Keratinocyte (primary cell): ENCODE measurements at regions not wholly inside any gene's neighbourhood (a gene's known extent, or its start where the extent isn't known, plus 50 kb on each side); places are given as distances from the start of the nearest gene placed in this dataset.

Source experiments
- DNase-seq: peaks from one replicate; pipeline ENCODE4 v3.0.0-alpha.2; 2011; ENCODE audit warnings: low read depth, missing footprints, low spot score
- FAIRE-seq: peaks from 2 replicates; lab custom pipeline; 2011; peaks lifted over from hg19 to GRCh38; lab: Jason Lieb, UNC
- H2AFZ ChIP-seq: 2 replicates; pipeline ENCODE4 v1.6.0; 2012; ENCODE audit warnings: low read length, control low read depth, inconsistent platforms; ENCODE audit not compliant: control insufficient read depth
- H3K27ac ChIP-seq: 2 replicates; pipeline ENCODE4 v1.5.1; 2011; ENCODE audit warnings: low read length; ENCODE audit not compliant: control insufficient read depth, insufficient read depth
- H3K27me3 ChIP-seq: 3 replicates; pipeline ENCODE4 v1.6.0; 2011; ENCODE audit warnings: low read length; ENCODE audit not compliant: control insufficient read depth, insufficient read depth; ENCODE audit errors: extremely low read depth
- H3K36me3 ChIP-seq, 2 experiments: 2 replicates in 1 of 2; 3 replicates in 1 of 2; pipeline ENCODE4 v1.5.1; 2011; ENCODE audit warnings: low read length in 2 of 2, mild to moderate bottlenecking in 1 of 2; ENCODE audit not compliant: control insufficient read depth in 2 of 2, insufficient read depth in 2 of 2; ENCODE audit errors: extremely low read depth in 1 of 2
- H3K4me1 ChIP-seq: 3 replicates; pipeline ENCODE4 v1.5.1; 2011; ENCODE audit warnings: low read length; ENCODE audit not compliant: control insufficient read depth, insufficient read depth; ENCODE audit errors: extremely low read depth
- H3K4me2 ChIP-seq: 3 replicates; pipeline ENCODE4 v1.6.0; 2011; ENCODE audit warnings: low read depth, low read length; ENCODE audit not compliant: control insufficient read depth, insufficient read depth; ENCODE audit errors: extremely low read depth
- H3K4me3 ChIP-seq, 3 experiments: fragments of 200-600 bp in 1 of 3; sonication (generic) in 1 of 3; 2 replicates in 2 of 3; 3 replicates in 1 of 3; pipeline ENCODE4 v1.5.1; 2011 to 2016; ENCODE audit warnings: low read length in 3 of 3, mild to moderate bottlenecking in 3 of 3, control low read depth in 2 of 3, inconsistent platforms in 1 of 3, low read depth in 1 of 3, mixed read lengths in 1 of 3, mixed run types in 1 of 3, moderate library complexity in 1 of 3; ENCODE audit not compliant: control insufficient read depth in 2 of 3, insufficient read depth in 2 of 3; ENCODE audit errors: extremely low read depth in 1 of 3
- H3K79me2 ChIP-seq: 2 replicates; pipeline ENCODE4 v1.6.0; 2012; ENCODE audit warnings: low read length; ENCODE audit not compliant: control insufficient read depth, insufficient read depth
- H3K9ac ChIP-seq: 3 replicates; pipeline ENCODE4 v1.6.0; 2011; ENCODE audit warnings: low read length; ENCODE audit not compliant: control insufficient read depth, insufficient read depth; ENCODE audit errors: extremely low read depth
- H3K9me1 ChIP-seq: 3 replicates; pipeline ENCODE4 v1.6.0; 2011; ENCODE audit warnings: low read length; ENCODE audit not compliant: control insufficient read depth, insufficient read depth; ENCODE audit errors: extremely low read depth
- H3K9me3 ChIP-seq: 2 replicates; pipeline ENCODE4 v1.5.1; 2012; ENCODE audit warnings: low read depth, low read length; ENCODE audit not compliant: control insufficient read depth
- H4K20me1 ChIP-seq: 3 replicates; pipeline ENCODE4 v1.6.0; 2011; ENCODE audit warnings: low read length; ENCODE audit not compliant: control insufficient read depth, insufficient read depth; ENCODE audit errors: extremely low read depth
- EZH2 ChIP-seq: IDR thresholded peaks from one replicate; pipeline ENCODE4 v1.6.1; 2012; ENCODE audit warnings: inconsistent platforms, mild to moderate bottlenecking, low read length, moderate library complexity
- dilution Hi-C: fragments of 300-500 bp; cut with MboI; formaldehyde crosslinking; loops from one replicate; pipeline ENCODE4 v1.7.0; 2020; ENCODE audit warnings: low sequenced_read_pairs; ENCODE audit not compliant: extremely low pct_ligation_motif_present
- TF ChIP-seq, protein P1 (sequence below), 3 experiments: IDR thresholded peaks in 1 of 3; conservative IDR thresholded peaks in 1 of 3; optimal IDR thresholded peaks in 1 of 3; 2 replicates in 2 of 3; 3 replicates in 1 of 3; pipeline versions ENCODE3 to v1.5.1; 2011; ENCODE audit warnings: low read length in 3 of 3, mild to moderate bottlenecking in 3 of 3, moderate library complexity in 2 of 3, control low read depth in 1 of 3, inconsistent platforms in 1 of 3; ENCODE audit not compliant: insufficient read depth in 2 of 3; ENCODE audit errors: extremely low read depth in 1 of 3

DNA sequence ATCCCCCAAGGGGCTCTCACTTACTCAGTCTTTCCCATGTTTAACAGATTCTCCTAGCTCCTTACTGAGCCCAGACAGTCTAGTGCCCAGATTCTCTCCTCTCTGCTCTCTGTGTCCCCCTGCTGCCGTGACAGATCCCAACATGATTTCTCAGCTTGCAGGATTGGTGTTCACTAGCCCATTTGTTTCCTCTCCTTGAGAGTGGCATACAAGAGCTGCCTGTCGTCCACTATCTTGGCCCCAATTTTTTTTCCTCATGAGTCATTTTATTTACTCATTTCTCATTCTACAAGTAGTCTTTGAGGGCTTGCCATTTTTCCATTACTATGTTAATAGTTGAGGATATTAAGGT lies 199.9 kb upstream of the FN1 start:
- Histone ChIP-seq H3K79me2 (no peaks in the 10 kb centered on the region), H3K9ac (no peak overlapping the region), H4K20me1 (no peaks in the 10 kb centered on the region), H3K4me2 (no peak overlapping the region), H3K4me1 (peaks cover 2% of the 10 kb centered on the region), H2AFZ (no peak overlapping the region), H3K4me3 (no peak overlapping the region), H3K9me1 (no peaks in the 10 kb centered on the region), H3K9me3 (peaks cover 2% of the 10 kb centered on the region), H3K27ac (no peak overlapping the region), H3K27me3 (no peaks in the 10 kb centered on the region), H3K36me3 (no peaks in the 10 kb centered on the region)
- dilution Hi-C loops, result no loop called here
- FAIRE-seq, result no peak
- TF ChIP-seq, protein P1, sequence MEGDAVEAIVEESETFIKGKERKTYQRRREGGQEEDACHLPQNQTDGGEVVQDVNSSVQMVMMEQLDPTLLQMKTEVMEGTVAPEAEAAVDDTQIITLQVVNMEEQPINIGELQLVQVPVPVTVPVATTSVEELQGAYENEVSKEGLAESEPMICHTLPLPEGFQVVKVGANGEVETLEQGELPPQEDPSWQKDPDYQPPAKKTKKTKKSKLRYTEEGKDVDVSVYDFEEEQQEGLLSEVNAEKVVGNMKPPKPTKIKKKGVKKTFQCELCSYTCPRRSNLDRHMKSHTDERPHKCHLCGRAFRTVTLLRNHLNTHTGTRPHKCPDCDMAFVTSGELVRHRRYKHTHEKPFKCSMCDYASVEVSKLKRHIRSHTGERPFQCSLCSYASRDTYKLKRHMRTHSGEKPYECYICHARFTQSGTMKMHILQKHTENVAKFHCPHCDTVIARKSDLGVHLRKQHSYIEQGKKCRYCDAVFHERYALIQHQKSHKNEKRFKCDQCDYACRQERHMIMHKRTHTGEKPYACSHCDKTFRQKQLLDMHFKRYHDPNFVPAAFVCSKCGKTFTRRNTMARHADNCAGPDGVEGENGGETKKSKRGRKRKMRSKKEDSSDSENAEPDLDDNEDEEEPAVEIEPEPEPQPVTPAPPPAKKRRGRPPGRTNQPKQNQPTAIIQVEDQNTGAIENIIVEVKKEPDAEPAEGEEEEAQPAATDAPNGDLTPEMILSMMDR (optimal IDR thresholded peaks at IDR 0.05 in 1 of 3, IDR thresholded peaks at IDR 0.05 in 1 of 3, conservative IDR thresholded peaks at IDR 0.05 in 1 of 3; ENCODE audit: extremely low read depth in 1 of 3, insufficient read depth in 2 of 3, low read length in 3 of 3), result peak in 2 of 3 experiments; percentile 10 to 40
- TF ChIP-seq EZH2, result no peak
- no peak for DNase-seq

DNA sequence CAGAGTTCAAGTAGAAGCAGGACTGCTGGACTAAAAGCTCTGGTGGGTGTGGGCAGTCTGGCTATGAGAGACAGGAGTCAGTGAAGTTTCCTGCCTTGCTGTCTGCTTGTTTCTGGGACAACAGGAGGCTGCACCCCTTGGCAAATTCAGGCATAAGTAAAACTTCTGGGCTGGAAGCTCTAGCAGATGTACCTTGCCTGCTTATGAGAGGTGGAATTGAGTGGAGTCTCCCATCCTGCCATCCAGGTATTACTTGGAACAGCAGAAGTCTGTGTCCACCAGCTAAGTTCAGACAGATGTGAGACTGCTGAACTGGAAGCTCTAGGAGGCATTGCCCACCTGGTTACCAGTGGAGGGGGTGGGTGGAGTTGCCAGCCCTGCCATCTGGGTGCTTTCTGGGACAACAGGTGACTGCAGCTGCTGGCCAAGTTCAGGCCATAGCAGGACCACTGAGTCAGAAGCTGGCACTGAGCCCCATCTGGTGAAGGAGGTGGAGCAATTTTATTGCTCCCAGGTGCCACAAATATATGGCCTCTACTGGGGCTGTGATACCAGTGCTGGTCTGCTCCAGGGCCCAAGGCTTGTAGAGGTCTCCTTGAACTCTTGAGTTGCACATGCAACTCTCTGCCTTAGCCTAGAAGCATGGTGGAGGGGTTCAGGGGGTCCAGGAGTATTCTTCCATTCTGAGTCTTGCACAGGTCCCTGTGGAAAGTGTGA lies 199.4 kb upstream of the FN1 start:
- DNase-seq, result no peak
- peaks cover 2% of the 10 kb centered on the region for H3K9me3 ChIP-seq
- no peak overlapping the region for H3K4me3 ChIP-seq
- H3K9me1 ChIP-seq, result no peaks in the 10 kb centered on the region
- TF ChIP-seq EZH2, result no peak
- TF ChIP-seq, protein P1 (optimal IDR thresholded peaks at IDR 0.05 in 1 of 3, IDR thresholded peaks at IDR 0.05 in 1 of 3, conservative IDR thresholded peaks at IDR 0.05 in 1 of 3; ENCODE audit: extremely low read depth in 1 of 3, insufficient read depth in 2 of 3, low read length in 3 of 3), result no peak
- dilution Hi-C loops, result no loop called here
- no peak overlapping the region for H3K4me2 ChIP-seq
- no peak overlapping the region for H3K27ac ChIP-seq
- no peaks in the 10 kb centered on the region for H3K36me3 ChIP-seq
- no peaks in the 10 kb centered on the region for H4K20me1 ChIP-seq
- no peak overlapping the region for H3K9ac ChIP-seq
- H2AFZ ChIP-seq, result no peak overlapping the region
- FAIRE-seq, result peak; percentile 29
- no peaks in the 10 kb centered on the region for H3K79me2 ChIP-seq
- no peaks in the 10 kb centered on the region for H3K27me3 ChIP-seq
- H3K4me1 ChIP-seq, result peaks cover 2% of the 10 kb centered on the region
